Tibial nerve (tissue), 4 donors: ENCODE measurements at regions not wholly inside any gene's neighbourhood (a gene's known extent, or its start where the extent isn't known, plus 50 kb on each side); places are given as distances from the start of the nearest gene placed in this dataset.

Experiments
- DNase-seq, 2 donors: peaks; one replicate each; pipeline ENCODE4 v3.0.0-alpha.2; 2019; ENCODE audit warnings: low spot score in 2 of 2
- H3K27ac ChIP-seq, 4 donors: fragments of 200-600 bp; sonication (generic) in 3 of 4; one replicate each; pipeline ENCODE4 v1.5.1; 2017 to 2019; ENCODE audit warnings: mild to moderate bottlenecking in 1 of 4
- H3K27me3 ChIP-seq, 2 donors: fragments of 200-600 bp; sonication (generic) in 1 of 2; one replicate each; pipeline versions ENCODE4 v1.5.1 to v1.6.0; 2017 to 2019
- H3K36me3 ChIP-seq, 3 donors: fragments of 200-600 bp; sonication (generic); one replicate each; pipeline ENCODE4 v1.5.1; 2018 to 2019
- H3K4me1 ChIP-seq, 4 donors: fragments of 200-600 bp; sonication (generic) in 3 of 4; one replicate each; pipeline ENCODE4 v1.5.1; 2017 to 2019
- H3K4me3 ChIP-seq, 4 donors: fragments of 200-600 bp; sonication (generic) in 3 of 4; one replicate each; pipeline ENCODE4 v1.5.1; 2017 to 2019; ENCODE audit warnings: mild to moderate bottlenecking in 1 of 4, moderate library complexity in 1 of 4
- H3K9me3 ChIP-seq, 4 donors: fragments of 200-600 bp; sonication (generic) in 3 of 4; one replicate each; pipeline ENCODE4 v1.5.1; 2017 to 2019
- EP300 ChIP-seq, 2 donors: sonication (generic); formaldehyde crosslinking; IDR thresholded peaks; one replicate each; pipeline ENCODE4 v1.6.1; 2017; ENCODE audit warnings: antibody characterized with exemption in 2 of 2, mild to moderate bottlenecking in 1 of 2
- POLR2A ChIP-seq, 2 donors: fragments of 450-650 bp; IDR thresholded peaks; one replicate each; pipeline ENCODE4 v1.6.1; 2017; ENCODE audit warnings: antibody characterized with exemption in 2 of 2, mild to moderate bottlenecking in 2 of 2, moderate library complexity in 2 of 2
- WGBS, 2 donors: methylation state at CpG; one replicate each; pipeline ENCODE4 v1.1.5; 2018; 5-methylcytosine and 5-hydroxymethylcytosine counted together
- TF ChIP-seq, protein P1 (sequence below), 5 experiments: fragments of 200-600 bp in 3 of 5; fragments of 450-650 bp in 2 of 5; sonication (generic) in 3 of 5; IDR thresholded peaks; one replicate each; pipeline ENCODE4 v1.5.1; 2016 to 2019; ENCODE audit warnings: antibody characterized with exemption in 5 of 5, mild to moderate bottlenecking in 3 of 5, moderate library complexity in 2 of 5

DNA sequence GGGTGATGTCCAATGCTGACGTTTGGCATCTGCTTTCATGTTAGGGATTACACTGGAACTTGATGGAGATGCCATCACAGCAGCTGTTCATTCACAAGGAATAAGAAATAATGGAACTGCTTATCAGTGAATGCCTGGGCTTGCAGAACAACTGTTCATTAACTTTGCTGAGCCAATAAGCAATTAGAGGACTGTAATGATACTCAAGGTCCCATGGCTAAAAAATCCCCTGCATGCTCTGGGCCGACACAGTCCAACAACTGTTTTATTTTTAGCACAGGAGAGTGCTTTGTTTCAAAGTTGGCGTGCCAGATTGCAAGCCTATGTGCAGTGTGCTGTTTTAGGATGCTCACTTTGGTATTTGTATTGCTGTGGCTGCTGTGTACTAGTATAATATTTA lies 408.0 kb upstream of the RGPD4 start:
- Histone ChIP-seq H3K9me3 (no peaks in the 10 kb centered on the region), H3K4me3 (no peak overlapping the region), H3K27ac (no peak overlapping the region), H3K36me3 (no peaks in the 10 kb centered on the region), H3K27me3 (no peaks in the 10 kb centered on the region), H3K4me1 (no peaks in the 10 kb centered on the region)
- TF ChIP-seq, protein P1, sequence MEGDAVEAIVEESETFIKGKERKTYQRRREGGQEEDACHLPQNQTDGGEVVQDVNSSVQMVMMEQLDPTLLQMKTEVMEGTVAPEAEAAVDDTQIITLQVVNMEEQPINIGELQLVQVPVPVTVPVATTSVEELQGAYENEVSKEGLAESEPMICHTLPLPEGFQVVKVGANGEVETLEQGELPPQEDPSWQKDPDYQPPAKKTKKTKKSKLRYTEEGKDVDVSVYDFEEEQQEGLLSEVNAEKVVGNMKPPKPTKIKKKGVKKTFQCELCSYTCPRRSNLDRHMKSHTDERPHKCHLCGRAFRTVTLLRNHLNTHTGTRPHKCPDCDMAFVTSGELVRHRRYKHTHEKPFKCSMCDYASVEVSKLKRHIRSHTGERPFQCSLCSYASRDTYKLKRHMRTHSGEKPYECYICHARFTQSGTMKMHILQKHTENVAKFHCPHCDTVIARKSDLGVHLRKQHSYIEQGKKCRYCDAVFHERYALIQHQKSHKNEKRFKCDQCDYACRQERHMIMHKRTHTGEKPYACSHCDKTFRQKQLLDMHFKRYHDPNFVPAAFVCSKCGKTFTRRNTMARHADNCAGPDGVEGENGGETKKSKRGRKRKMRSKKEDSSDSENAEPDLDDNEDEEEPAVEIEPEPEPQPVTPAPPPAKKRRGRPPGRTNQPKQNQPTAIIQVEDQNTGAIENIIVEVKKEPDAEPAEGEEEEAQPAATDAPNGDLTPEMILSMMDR (IDR thresholded peaks at IDR 0.05), result no peak
- no peak for TF ChIP-seq EP300 (IDR thresholded peaks at IDR 0.05)
- WGBS, 2 donors, result 17 to 23% methylated on average over 3 of the region's 3 CpGs
- DNase-seq, result no peak

DNA sequence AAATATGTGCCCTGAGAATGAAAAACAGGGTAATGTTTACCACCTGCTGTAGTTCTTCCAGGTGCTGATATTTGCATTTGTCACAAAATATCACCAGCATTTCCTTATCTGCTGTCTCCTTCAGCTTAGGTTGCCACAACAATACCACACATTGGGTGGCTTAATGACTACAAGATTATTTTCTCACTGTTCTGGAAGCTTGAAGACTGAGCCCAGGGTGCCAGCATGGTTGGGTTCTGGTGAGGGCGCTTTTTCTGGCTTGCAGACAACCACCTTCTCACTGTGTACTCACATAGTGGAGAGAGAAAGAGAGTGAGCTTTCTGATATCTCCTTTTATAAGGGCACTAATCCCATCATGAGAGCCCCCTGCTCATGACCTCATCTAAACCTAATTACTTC lies 407.5 kb upstream of the RGPD4 start:
- Histone ChIP-seq H3K36me3 (no peaks in the 10 kb centered on the region), H3K9me3 (no peaks in the 10 kb centered on the region), H3K27ac (no peak overlapping the region), H3K27me3 (no peaks in the 10 kb centered on the region), H3K4me1 (no peaks in the 10 kb centered on the region), H3K4me3 (no peak overlapping the region)
- DNase-seq, result no peak
- TF ChIP-seq EP300 (IDR thresholded peaks at IDR 0.05) (no peak), POLR2A (IDR thresholded peaks at IDR 0.05) (no peak)
- TF ChIP-seq, protein P1 (IDR thresholded peaks at IDR 0.05), result no peak
- WGBS, 2 donors, result 92 to 95% methylated on average over 1 of the region's 1 CpG

DNA sequence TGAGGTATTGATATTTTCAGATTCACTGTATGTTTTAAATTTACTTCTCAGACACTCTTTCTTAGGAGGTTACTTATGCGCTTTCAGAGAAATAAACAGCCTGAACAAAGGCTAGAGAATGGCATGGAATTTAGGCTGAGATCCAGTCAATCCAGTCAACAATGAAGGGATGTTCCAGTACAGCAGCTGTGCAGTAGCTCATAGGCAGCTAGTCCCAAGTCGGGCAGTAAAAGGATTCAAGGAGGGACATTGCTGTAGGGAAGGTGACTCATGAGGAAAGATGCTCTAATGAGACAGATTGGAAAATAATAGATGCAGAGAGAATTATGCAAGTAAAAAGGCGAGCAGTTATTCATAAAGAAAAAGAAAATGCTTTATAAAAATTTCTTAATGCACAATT lies 397.9 kb upstream of the RGPD4 start:
- Histone ChIP-seq H3K4me3 (no peak overlapping the region), H3K27ac (no peak overlapping the region), H3K4me1 (no peaks in the 10 kb centered on the region), H3K27me3 (no peaks in the 10 kb centered on the region), H3K9me3 (peaks cover 0 to 9% (median 0%) of the 10 kb centered on the region in 4 donors), H3K36me3 (no peaks in the 10 kb centered on the region)
- no peak for DNase-seq
- TF ChIP-seq POLR2A (IDR thresholded peaks at IDR 0.05), result no peak
- TF ChIP-seq EP300 (IDR thresholded peaks at IDR 0.05), result no peak
- TF ChIP-seq, protein P1 (IDR thresholded peaks at IDR 0.05), result no peak
- 85 to 88% methylated on average over 3 of the region's 3 CpGs for WGBS, 2 donors

DNA sequence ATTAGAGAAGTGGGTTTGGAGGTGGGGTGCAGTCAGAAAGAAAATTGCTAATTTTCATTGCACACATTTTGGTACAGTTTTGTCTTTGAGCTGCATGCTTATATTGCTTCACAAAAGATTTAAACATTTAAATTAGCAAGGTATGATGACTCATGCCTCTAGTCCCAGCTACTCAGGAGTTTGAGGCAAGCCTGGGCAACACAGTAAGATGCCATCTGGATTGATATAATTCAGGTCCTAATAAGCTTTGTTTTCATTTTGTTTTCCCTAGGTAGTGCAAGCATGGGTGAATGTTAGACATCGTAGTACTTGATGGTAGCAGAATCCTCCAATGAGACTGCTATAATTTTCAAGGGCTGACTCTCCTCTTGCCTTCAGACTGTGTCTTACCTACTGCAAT lies 396.7 kb upstream of the RGPD4 start:
- Histone ChIP-seq H3K27ac (no peak overlapping the region), H3K36me3 (no peaks in the 10 kb centered on the region), H3K27me3 (no peaks in the 10 kb centered on the region), H3K4me3 (no peak overlapping the region), H3K4me1 (no peaks in the 10 kb centered on the region), H3K9me3 (peaks cover 0 to 9% (median 0%) of the 10 kb centered on the region in 4 donors)
- WGBS, 2 donors, result 87 to 97% methylated on average over 1 of the region's 1 CpG
- DNase-seq, result no peak
- TF ChIP-seq, protein P1 (IDR thresholded peaks at IDR 0.05), result no peak

DNA sequence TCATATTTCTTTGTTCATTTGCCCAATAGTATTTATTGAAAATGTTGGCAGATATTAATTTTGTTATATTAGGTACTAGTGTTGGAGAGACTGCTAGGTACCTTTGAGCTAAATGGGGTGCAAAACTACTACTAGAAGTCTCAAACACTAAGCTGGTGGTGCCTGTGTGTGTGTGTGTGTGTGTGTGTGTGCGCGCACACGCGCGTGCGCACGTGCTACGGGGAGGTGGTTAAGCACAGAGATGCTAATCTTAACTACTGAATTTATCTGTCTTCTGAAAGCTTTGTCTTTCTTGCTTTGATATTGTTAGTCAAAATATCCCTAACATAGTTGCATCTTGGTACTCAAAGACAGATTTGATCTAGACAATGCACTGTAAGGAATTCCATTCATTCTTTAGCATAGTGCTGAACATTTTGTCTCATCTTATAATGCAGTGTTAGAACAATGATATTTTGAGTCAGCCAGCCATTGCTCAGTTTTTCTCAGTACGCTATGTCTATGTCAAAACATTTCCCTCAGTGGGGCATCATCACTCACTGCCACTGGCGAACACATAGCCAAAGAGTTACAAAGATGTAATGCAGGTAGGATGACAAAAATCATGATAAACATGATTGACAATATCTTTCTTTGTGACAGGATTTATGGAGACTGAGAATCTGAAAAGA lies 396.0 kb upstream of the RGPD4 start:
- Histone ChIP-seq H3K4me1 (no peaks in the 10 kb centered on the region), H3K9me3 (peaks cover 0 to 9% (median 0%) of the 10 kb centered on the region in 4 donors), H3K27me3 (no peaks in the 10 kb centered on the region), H3K36me3 (no peaks in the 10 kb centered on the region), H3K27ac (no peak overlapping the region), H3K4me3 (no peak overlapping the region)
- TF ChIP-seq, protein P1 (IDR thresholded peaks at IDR 0.05), result no peak
- no peak for TF ChIP-seq EP300 (IDR thresholded peaks at IDR 0.05)
- TF ChIP-seq POLR2A (IDR thresholded peaks at IDR 0.05), result no peak
- WGBS, 2 donors, result 71 to 72% methylated on average over 10 of the region's 10 CpGs
- no peak for DNase-seq
